H1 (cell line): ENCODE measurements at regions not wholly inside any gene's neighbourhood (a gene's known extent, or its start where the extent isn't known, plus 50 kb on each side); places are given as distances from the start of the nearest gene placed in this dataset.

Experiments
- CTCF ChIA-PET: fragments of 300-600 bp; sonication (Branson Sonifier 250); formaldehyde crosslinking; loops from one replicate; lab custom pipeline; 2021; ENCODE audit not compliant: partially characterized antibody; lab: Charles Lee
- POLR2A ChIA-PET: fragments of 300-600 bp; sonication (Branson Sonifier 250); formaldehyde crosslinking; loops from one replicate; lab custom pipeline; 2021; ENCODE audit warnings: inconsistent platforms; ENCODE audit not compliant: partially characterized antibody; lab: Charles Lee
- DNase-seq, 2 experiments: peaks; one replicate each; pipeline versions ENCODE4 v3.0.0 to v3.0.0-alpha.2; 2010 to 2022; ENCODE audit warnings: low spot score in 2 of 2, low read depth in 1 of 2, mixed read lengths in 1 of 2
- FAIRE-seq: peaks from 2 replicates; lab custom pipeline; 2011; peaks lifted over from hg19 to GRCh38; lab: Jason Lieb, UNC
- H2AFZ ChIP-seq: 2 replicates; pipeline ENCODE4 v1.8.1; 2012; ENCODE audit warnings: low read length, inconsistent platforms
- H2AK5ac ChIP-seq: 2 replicates; pipeline ENCODE4 v1.6.1; 2013; ENCODE audit warnings: low read depth, low read length
- H2BK120ac ChIP-seq: replicated peaks from 2 replicates; pipeline ENCODE3; 2013; ENCODE audit warnings: low read depth, low read length, inconsistent platforms
- H2BK12ac ChIP-seq: 2 replicates; pipeline ENCODE4 v1.6.1; 2013; ENCODE audit warnings: low read depth, low read length
- H2BK15ac ChIP-seq: 2 replicates; pipeline ENCODE4 v1.6.1; 2013; ENCODE audit warnings: low read length
- H2BK20ac ChIP-seq: 2 replicates; pipeline ENCODE4 v1.6.1; 2013; ENCODE audit warnings: low read length
- H2BK5ac ChIP-seq: 2 replicates; pipeline ENCODE4 v1.6.1; 2013; ENCODE audit warnings: low read depth, low read length
- H3K14ac ChIP-seq: 2 replicates; pipeline ENCODE4 v1.6.1; 2013; ENCODE audit warnings: inconsistent platforms; ENCODE audit not compliant: insufficient read length
- H3K18ac ChIP-seq: 2 replicates; pipeline ENCODE4 v1.6.1; 2013; ENCODE audit warnings: low read length; ENCODE audit errors: extremely low read depth
- H3K23ac ChIP-seq: 2 replicates; pipeline ENCODE4 v1.6.1; 2013; ENCODE audit warnings: inconsistent platforms; ENCODE audit not compliant: insufficient read length
- H3K23me2 ChIP-seq: 2 replicates; pipeline ENCODE4 v1.6.1; 2013; ENCODE audit warnings: low read depth, low read length
- H3K27ac ChIP-seq: 2 replicates; pipeline ENCODE4 v1.6.1; 2011; ENCODE audit warnings: low read depth, low read length, inconsistent platforms
- H3K27me3 ChIP-seq, 4 experiments: replicated peaks in 1 of 4; 1 replicate in 1 of 4; 2 replicates in 3 of 4; pipeline versions ENCODE4 v1.6.1 to v1.8.1; 2011 to 2013; ENCODE audit warnings: low read length in 3 of 4, mild to moderate bottlenecking in 3 of 4, inconsistent platforms in 2 of 4, mixed read lengths in 2 of 4, moderate library complexity in 1 of 4; ENCODE audit not compliant: control insufficient read depth in 3 of 4, insufficient read depth in 3 of 4; ENCODE audit errors: extremely low read depth in 1 of 4
- H3K36me3 ChIP-seq, 4 experiments: 2 replicates each; pipeline versions ENCODE4 v1.6.1 to v1.8.1; 2011 to 2013; ENCODE audit warnings: mild to moderate bottlenecking in 4 of 4, low read length in 3 of 4, moderate library complexity in 2 of 4, control low read depth in 1 of 4, inconsistent platforms in 1 of 4; ENCODE audit not compliant: insufficient read depth in 4 of 4, control insufficient read depth in 2 of 4
- H3K4ac ChIP-seq: replicated peaks from 2 replicates; pipeline ENCODE3; 2013; ENCODE audit warnings: low read length, low read depth, mixed read lengths, inconsistent platforms; ENCODE audit not compliant: insufficient read length
- H3K4me1 ChIP-seq, 4 experiments: replicated peaks in 1 of 4; 1 replicate in 1 of 4; 2 replicates in 3 of 4; pipeline versions ENCODE4 v1.6.1 to v1.8.1; 2011 to 2013; ENCODE audit warnings: low read length in 3 of 4, inconsistent platforms in 2 of 4, mixed read lengths in 1 of 4; ENCODE audit not compliant: insufficient read depth in 4 of 4, control insufficient read depth in 3 of 4
- H3K4me2 ChIP-seq, 2 experiments: 2 replicates each; pipeline versions ENCODE4 v1.6.1 to v1.8.1; 2011 to 2013; ENCODE audit warnings: low read depth in 2 of 2, low read length in 2 of 2, control low read depth in 1 of 2, inconsistent platforms in 1 of 2, mild to moderate bottlenecking in 1 of 2; ENCODE audit not compliant: insufficient read depth in 1 of 2
- H3K4me3 ChIP-seq, 4 experiments: fragments of 200-600, 300-600 bp in 1 of 4; sonication (generic), shearing (Covaris generic), sonication (Bioruptor Twin) in 1 of 4; 2 replicates each; pipeline versions ENCODE4 v1.5.1 to v1.8.1; 2011 to 2016; ENCODE audit warnings: low read length in 4 of 4, low read depth in 3 of 4, control low read depth in 2 of 4, inconsistent platforms in 2 of 4, mild to moderate bottlenecking in 2 of 4, mixed read lengths in 1 of 4, moderate library complexity in 1 of 4; ENCODE audit not compliant: insufficient read depth in 2 of 4; ENCODE audit errors: extremely low read depth in 1 of 4
- H3K56ac ChIP-seq: replicated peaks from 2 replicates; pipeline ENCODE3; 2013; ENCODE audit warnings: low read depth, mild to moderate bottlenecking, mixed read lengths, low read length, inconsistent platforms; ENCODE audit not compliant: insufficient read length
- H3K79me1 ChIP-seq: 2 replicates; pipeline ENCODE4 v1.6.1; 2013; ENCODE audit warnings: low read depth, low read length, control low read depth
- H3K79me2 ChIP-seq, 2 experiments: 2 replicates each; pipeline versions ENCODE4 v1.6.1 to v1.8.1; 2012 to 2013; ENCODE audit warnings: low read length in 2 of 2, mild to moderate bottlenecking in 2 of 2, inconsistent platforms in 1 of 2; ENCODE audit not compliant: insufficient read depth in 2 of 2, control insufficient read depth in 1 of 2
- H3K9ac ChIP-seq, 4 experiments: replicated peaks in 1 of 4; 1 replicate in 1 of 4; 2 replicates in 3 of 4; pipeline versions ENCODE4 v1.6.1 to v1.8.1; 2011 to 2013; ENCODE audit warnings: low read depth in 3 of 4, low read length in 3 of 4, control low read depth in 2 of 4, mild to moderate bottlenecking in 2 of 4, moderate library complexity in 2 of 4, inconsistent platforms in 1 of 4; ENCODE audit errors: extremely low read depth in 1 of 4
- H3K9me3 ChIP-seq, 2 experiments: 2 replicates each; pipeline versions ENCODE4 v1.6.1 to v1.8.1; 2012 to 2013; ENCODE audit warnings: mild to moderate bottlenecking in 2 of 2, moderate library complexity in 2 of 2, control low read depth in 1 of 2, inconsistent platforms in 1 of 2, low read depth in 1 of 2, low read length in 1 of 2, mixed read lengths in 1 of 2; ENCODE audit not compliant: insufficient read depth in 2 of 2
- H4K20me1 ChIP-seq, 2 experiments: replicated peaks in 1 of 2; 2 replicates each; pipeline versions ENCODE3 to v1.8.1; 2011 to 2013; ENCODE audit warnings: inconsistent platforms in 2 of 2, low read length in 2 of 2, mild to moderate bottlenecking in 1 of 2; ENCODE audit not compliant: insufficient read depth in 2 of 2, control insufficient read depth in 1 of 2
- H4K5ac ChIP-seq: 2 replicates; pipeline ENCODE4 v1.6.1; 2013; ENCODE audit warnings: low read length, low read depth, mixed read lengths, inconsistent platforms; ENCODE audit not compliant: insufficient read length
- H4K8ac ChIP-seq: 2 replicates; pipeline ENCODE4 v1.8.0; 2013; ENCODE audit warnings: mild to moderate bottlenecking, moderate library complexity, low read length, inconsistent platforms; ENCODE audit not compliant: insufficient read depth; ENCODE audit errors: extremely low read depth
- H4K91ac ChIP-seq: replicated peaks from 2 replicates; pipeline ENCODE3; 2013; ENCODE audit warnings: low read length, mixed read lengths, inconsistent platforms; ENCODE audit not compliant: insufficient read length
- ASH2L ChIP-seq: fragments of 200-600, 300-600 bp; sonication (generic); IDR thresholded peaks from one replicate; pipeline ENCODE4 v1.7.1; 2017; ENCODE audit warnings: low read length
- EP300 ChIP-seq, 2 experiments: IDR thresholded peaks; 1 replicate in 1 of 2; 2 replicates in 1 of 2; pipeline ENCODE4 v1.6.1; 2011 to 2012; ENCODE audit warnings: low read depth in 2 of 2, low read length in 2 of 2, mild to moderate bottlenecking in 2 of 2, borderline replicate concordance in 1 of 2, inconsistent platforms in 1 of 2, moderate library complexity in 1 of 2
- POU5F1 ChIP-seq: IDR thresholded peaks from 2 replicates; pipeline ENCODE4 v1.6.1; 2011; ENCODE audit warnings: low read depth, mild to moderate bottlenecking, low read length, moderate library complexity
- SIX5 ChIP-seq: IDR thresholded peaks from 2 replicates; pipeline ENCODE4 v1.6.1; 2011; ENCODE audit warnings: mild to moderate bottlenecking, low read depth, low read length
- SP1 ChIP-seq: IDR thresholded peaks from 2 replicates; pipeline ENCODE4 v1.6.1; 2011; ENCODE audit warnings: low read depth, low read length
- SUZ12 ChIP-seq: fragments of 200-600 bp; sonication (generic); IDR thresholded peaks from 2 replicates; pipeline ENCODE4 v1.6.1; 2012; ENCODE audit warnings: mild to moderate bottlenecking, inconsistent platforms, low read length, moderate library complexity, mixed read lengths
- ZNF274 ChIP-seq: IDR thresholded peaks from 2 replicates; pipeline ENCODE4 v1.7.0; 2012; ENCODE audit warnings: low read length, borderline replicate concordance; ENCODE audit errors: extremely low read depth
- WGBS, 2 experiments: shearing (Covaris generic) in 1 of 2; methylation state at CpG; one replicate each; pipeline versions ENCODE4 v1.1.6 to v1.1.7; 2013 to 2015; ENCODE audit warnings: low lambda C conversion rate in 2 of 2, mixed read lengths in 2 of 2, inconsistent platforms in 1 of 2, low coverage in 1 of 2, missing lambda C conversion rate in 1 of 2; ENCODE audit not compliant: insufficient replicate concordance in 2 of 2, insufficient coverage in 1 of 2, insufficient read length in 1 of 2; ENCODE audit errors: extremely low coverage in 1 of 2, missing lambda C conversion rate in 1 of 2; 5-methylcytosine and 5-hydroxymethylcytosine counted together

DNA sequence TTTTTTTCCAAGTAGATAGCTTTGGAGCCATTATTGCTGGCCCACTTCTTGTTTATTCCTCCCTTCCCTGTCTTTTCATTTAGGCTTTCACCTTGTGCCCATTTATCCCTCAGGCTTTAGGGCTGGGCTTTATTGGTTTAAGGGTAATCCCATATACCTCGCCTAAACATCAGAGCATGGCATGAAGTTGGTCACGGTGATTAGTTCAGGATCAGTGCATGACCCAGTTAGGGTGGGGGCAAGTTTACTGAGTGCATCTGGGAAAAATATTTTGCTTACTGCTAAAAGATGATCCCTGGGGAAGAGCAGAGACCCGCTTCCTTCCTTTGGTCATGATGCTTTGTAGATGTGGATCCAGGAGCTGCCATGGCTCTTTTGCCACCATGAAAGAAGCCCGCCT is 153.3 kb upstream of the NECTIN1 start:
- H2BK15ac ChIP-seq, result no peak overlapping the region
- no peak overlapping the region for H3K14ac ChIP-seq
- WGBS, 2 experiments, result 95% methylated on average over 4 of the region's 4 CpGs; no CpG with 5 or more reads in 1 of the 2 experiments
- no peak overlapping the region for H3K56ac ChIP-seq
- peaks cover 0 to 6% (median 3%) of the 10 kb centered on the region in 4 experiments; a peak in 3 of 7 replicates for H3K4me1 ChIP-seq
- ChIA-PET POLR2A (no interaction called here), CTCF (interaction anchor here (1.1 kb wide), 1 partner anchor 103 kb away, joined by 3 read pairs; no protein-coding TSS in a partner anchor)
- H3K4me2 ChIP-seq, result no peak overlapping the region
- no peak overlapping the region for H3K27ac ChIP-seq
- no peak overlapping the region for H3K23ac ChIP-seq
- H3K79me1 ChIP-seq, result no peaks in the 10 kb centered on the region
- H2BK20ac ChIP-seq, result no peak overlapping the region
- no peak overlapping the region for H2BK5ac ChIP-seq
- no peak overlapping the region for H2BK12ac ChIP-seq
- no peak overlapping the region for H4K5ac ChIP-seq
- no peak overlapping the region for H4K91ac ChIP-seq
- no peaks in the 10 kb centered on the region for H4K20me1 ChIP-seq
- no peaks in the 10 kb centered on the region for H3K79me2 ChIP-seq
- FAIRE-seq (no peak), DNase-seq (no peak)
- H3K9me3 ChIP-seq, result no peaks in the 10 kb centered on the region
- H3K27me3 ChIP-seq, result no peaks in the 10 kb centered on the region; a peak in 1 of 7 replicates
- H3K4me3 ChIP-seq, result no peak overlapping the region
- H2BK120ac ChIP-seq, result no peak overlapping the region
- H3K23me2 ChIP-seq, result no peaks in the 10 kb centered on the region
- no peaks in the 10 kb centered on the region for H3K36me3 ChIP-seq
- no peak overlapping the region for H3K4ac ChIP-seq
- H3K18ac ChIP-seq, result no peak overlapping the region
- no peak for TF ChIP-seq ZNF274
- TF ChIP-seq SUZ12, result no peak
- TF ChIP-seq EP300 (IDR thresholded peaks at IDR 0.05; ENCODE audit: borderline replicate concordance in 1 of 2, low read depth in 2 of 2, low read length in 2 of 2), result no peak
- TF ChIP-seq SIX5, result no peak
- no peak for TF ChIP-seq ASH2L
- TF ChIP-seq SP1, result no peak
- TF ChIP-seq POU5F1, result no peak
- H4K8ac ChIP-seq, result no peak overlapping the region
- H3K9ac ChIP-seq, result no peak overlapping the region
- no peak overlapping the region for H2AK5ac ChIP-seq
- H2AFZ ChIP-seq, result no peak overlapping the region
